Tibial nerve (tissue), 3 donors: ENCODE measurements at regions not wholly inside any gene's neighbourhood (a gene's known extent, or its start where the extent isn't known, plus 50 kb on each side); places are given as distances from the start of the nearest gene placed in this dataset.

Source experiments
- POLR2A ChIP-seq, 2 donors: fragments of 450-650 bp; IDR thresholded peaks; one replicate each; pipeline ENCODE4 v1.6.1; 2017; ENCODE audit warnings: antibody characterized with exemption in 2 of 2, mild to moderate bottlenecking in 2 of 2, moderate library complexity in 2 of 2
- TF ChIP-seq, protein P1 (sequence below), 5 experiments: fragments of 200-600 bp in 3 of 5; fragments of 450-650 bp in 2 of 5; sonication (generic) in 3 of 5; IDR thresholded peaks; one replicate each; pipeline ENCODE4 v1.5.1; 2016 to 2019; ENCODE audit warnings: antibody characterized with exemption in 5 of 5, mild to moderate bottlenecking in 3 of 5, moderate library complexity in 2 of 5

DNA sequence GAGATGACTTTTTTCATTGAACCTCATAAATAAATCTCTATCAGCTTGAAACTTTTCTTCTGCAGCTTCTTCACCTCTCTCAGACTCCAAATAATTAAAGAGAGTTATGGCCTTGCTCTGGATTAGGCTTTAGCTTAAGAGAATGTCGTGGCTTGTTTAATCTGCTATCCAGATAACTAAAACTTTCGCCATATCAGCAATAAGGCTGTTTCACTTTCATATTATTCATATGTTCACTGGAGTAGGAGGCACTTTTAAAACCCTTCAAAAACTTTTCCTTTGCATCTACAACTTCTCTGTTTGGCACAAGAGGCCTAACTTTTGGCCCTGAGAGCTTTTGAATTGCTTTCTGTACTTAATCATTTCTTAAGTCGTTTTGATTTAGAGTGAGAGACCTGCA lies 386.9 kb upstream of the FAM174A start:
- TF ChIP-seq, protein P1, sequence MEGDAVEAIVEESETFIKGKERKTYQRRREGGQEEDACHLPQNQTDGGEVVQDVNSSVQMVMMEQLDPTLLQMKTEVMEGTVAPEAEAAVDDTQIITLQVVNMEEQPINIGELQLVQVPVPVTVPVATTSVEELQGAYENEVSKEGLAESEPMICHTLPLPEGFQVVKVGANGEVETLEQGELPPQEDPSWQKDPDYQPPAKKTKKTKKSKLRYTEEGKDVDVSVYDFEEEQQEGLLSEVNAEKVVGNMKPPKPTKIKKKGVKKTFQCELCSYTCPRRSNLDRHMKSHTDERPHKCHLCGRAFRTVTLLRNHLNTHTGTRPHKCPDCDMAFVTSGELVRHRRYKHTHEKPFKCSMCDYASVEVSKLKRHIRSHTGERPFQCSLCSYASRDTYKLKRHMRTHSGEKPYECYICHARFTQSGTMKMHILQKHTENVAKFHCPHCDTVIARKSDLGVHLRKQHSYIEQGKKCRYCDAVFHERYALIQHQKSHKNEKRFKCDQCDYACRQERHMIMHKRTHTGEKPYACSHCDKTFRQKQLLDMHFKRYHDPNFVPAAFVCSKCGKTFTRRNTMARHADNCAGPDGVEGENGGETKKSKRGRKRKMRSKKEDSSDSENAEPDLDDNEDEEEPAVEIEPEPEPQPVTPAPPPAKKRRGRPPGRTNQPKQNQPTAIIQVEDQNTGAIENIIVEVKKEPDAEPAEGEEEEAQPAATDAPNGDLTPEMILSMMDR (IDR thresholded peaks at IDR 0.05): no peak
- TF ChIP-seq POLR2A (IDR thresholded peaks at IDR 0.05): no peak
